NCI-H460 (cell line): ENCODE measurements at regions not wholly inside any gene's neighbourhood (a gene's known extent, or its start where the extent isn't known, plus 50 kb on each side); places are given as distances from the start of the nearest gene placed in this dataset.
"Not testable (repeated sequence)": the region's sequence is repeated elsewhere in the genome, so short reads cannot be mapped to it uniquely, and the experiment has no call there.

Experiments used
- DNase-seq: peaks from one replicate; pipeline ENCODE4 v3.0.0-alpha.2; 2016; ENCODE audit warnings: low read depth; ENCODE audit errors: extremely low read depth

- no peak for DNase-seq
Observed at GRCh38 chr9:73919712-73920111, 577.4 kb upstream of the RORB start.

- no peak for DNase-seq
Observed at GRCh38 chr9:73923796-73924195, 573.3 kb upstream of the RORB start.

- no peak for DNase-seq
Observed at GRCh38 chr9:73951147-73951546, 546.0 kb upstream of the RORB start.

GRCh38 chr9:73962792-73963191 is 534.3 kb upstream of the RORB start:
- DNase-seq = no peak

GRCh38 chr9:73969936-73970335 is 527.2 kb upstream of the RORB start:
- no peak for DNase-seq

GRCh38 chr9:73976424-73976823 is 520.7 kb upstream of the RORB start:
- not testable (repeated sequence) for DNase-seq

GRCh38 chr9:73979894-73980264 is 517.3 kb upstream of the RORB start:
- DNase-seq = no peak

- DNase-seq = no peak
Observed at GRCh38 chr9:73980754-73981153, 516.4 kb upstream of the RORB start.

- DNase-seq = no peak
Observed at GRCh38 chr9:73981405-73981804, 515.7 kb upstream of the RORB start.

GRCh38 chr9:73995836-73996235 is 501.3 kb upstream of the RORB start:
- DNase-seq = no peak

- DNase-seq = no peak
Observed at GRCh38 chr9:73996844-73997243, 500.3 kb upstream of the RORB start.

GRCh38 chr9:74001382-74001781 is 495.8 kb upstream of the RORB start:
- no peak for DNase-seq

- DNase-seq = no peak
Observed at GRCh38 chr9:74006935-74007334, 490.2 kb upstream of the RORB start.

- no peak for DNase-seq
Observed at GRCh38 chr9:74007833-74008232, 489.3 kb upstream of the RORB start.

GRCh38 chr9:74016004-74016403 is 481.1 kb upstream of the RORB start:
- DNase-seq = no peak

- DNase-seq = no peak
Observed at GRCh38 chr9:74025402-74025925, 471.7 kb upstream of the RORB start.

- DNase-seq = no peak
Observed at GRCh38 chr9:74032421-74032820, 464.7 kb upstream of the RORB start.

GRCh38 chr9:74035786-74036185 is 461.3 kb upstream of the RORB start:
- no peak for DNase-seq

GRCh38 chr9:74036549-74037231 is 460.4 kb upstream of the RORB start:
- DNase-seq = no peak

- no peak for DNase-seq
Observed at GRCh38 chr9:74037274-74037673, 459.9 kb upstream of the RORB start.

- DNase-seq = no peak
Observed at GRCh38 chr9:74041588-74041987, 455.5 kb upstream of the RORB start.

- no peak for DNase-seq
Observed at GRCh38 chr9:74044844-74045243, 452.3 kb upstream of the RORB start.

- DNase-seq = no peak
Observed at GRCh38 chr9:74056023-74056422, 441.1 kb upstream of the RORB start.
